B cell (primary cell): ENCODE measurements at regions not wholly inside any gene's neighbourhood (a gene's known extent, or its start where the extent isn't known, plus 50 kb on each side); places are given as distances from the start of the nearest gene placed in this dataset.

Source experiments
- CTCF ChIP-seq: fragments of 200-600 bp; IDR thresholded peaks from one replicate; pipeline ENCODE4 v1.8.0; 2022; ENCODE audit warnings: antibody characterized with exemption, mild to moderate bottlenecking
- EZH2 ChIP-seq: IDR thresholded peaks from 2 replicates; pipeline ENCODE4 v1.6.1; 2012; ENCODE audit warnings: borderline replicate concordance, low read depth, mild to moderate bottlenecking, moderate library complexity, low read length; ENCODE audit not compliant: insufficient read depth, poor library complexity, severe bottlenecking

- TF ChIP-seq CTCF, result no peak
- TF ChIP-seq EZH2, result no peak
Observed at GRCh38 chr15:84391191-84391590, 155.6 kb downstream of the GOLGA6L4 start.
